ENCODE measurements at regions not wholly inside any gene's neighbourhood (a gene's known extent, or its start where the extent isn't known, plus 50 kb on each side); places are given as distances from the start of the nearest gene placed in this dataset.

- no peak for FAIRE-seq
Observed at GRCh38 chr13:33953781-33954180, 135.8 kb downstream of the RFC3 start.

- no peak for FAIRE-seq
Observed at GRCh38 chr13:33956346-33956745, 138.4 kb downstream of the RFC3 start.

- FAIRE-seq, result no peak
Observed at GRCh38 chr13:33957497-33957905, 139.6 kb downstream of the RFC3 start.

DNA sequence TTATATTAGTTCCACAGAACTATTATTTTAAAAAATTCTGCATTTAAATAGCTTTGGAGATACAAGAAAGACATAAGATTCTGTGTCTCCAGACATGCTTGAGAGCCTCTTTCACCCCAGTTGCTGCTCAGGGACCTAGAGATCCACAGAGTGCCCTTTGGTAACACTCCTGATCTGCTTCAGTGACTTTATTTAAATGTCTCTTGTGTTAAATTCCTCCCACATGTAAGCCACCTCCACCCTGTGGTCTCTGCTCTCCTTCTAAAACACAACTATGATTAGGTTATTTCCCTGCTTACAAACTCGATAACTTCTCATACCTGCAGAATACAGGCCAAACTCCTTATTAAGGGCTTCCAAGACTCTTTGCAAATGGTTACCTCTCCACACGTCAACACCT is 141.0 kb downstream of the RFC3 start:
- no peak for FAIRE-seq

DNA sequence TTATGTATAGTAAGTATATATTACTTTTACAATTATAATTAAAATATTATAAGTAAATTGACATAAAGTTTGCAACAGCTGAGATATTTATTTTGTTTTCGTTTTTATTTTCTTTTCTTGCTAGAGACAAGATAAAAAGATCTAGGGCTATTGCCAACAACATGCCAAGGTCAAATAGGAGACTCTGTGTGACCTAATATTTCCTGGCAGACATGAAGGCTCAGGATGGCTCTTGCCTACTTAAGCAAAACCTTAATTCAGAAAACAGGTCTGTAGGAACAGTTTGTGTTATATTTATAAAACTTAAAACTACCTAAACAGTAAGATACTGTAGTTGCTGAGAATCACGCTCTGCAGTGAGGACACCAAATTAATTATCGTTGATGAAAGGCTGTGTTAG is 145.2 kb downstream of the RFC3 start:
- no peak for FAIRE-seq

- FAIRE-seq, result no peak
Observed at GRCh38 chr13:33963895-33964294, 145.9 kb downstream of the RFC3 start.

- no peak for FAIRE-seq
Observed at GRCh38 chr13:33968520-33969507, 150.9 kb downstream of the RFC3 start.

DNA sequence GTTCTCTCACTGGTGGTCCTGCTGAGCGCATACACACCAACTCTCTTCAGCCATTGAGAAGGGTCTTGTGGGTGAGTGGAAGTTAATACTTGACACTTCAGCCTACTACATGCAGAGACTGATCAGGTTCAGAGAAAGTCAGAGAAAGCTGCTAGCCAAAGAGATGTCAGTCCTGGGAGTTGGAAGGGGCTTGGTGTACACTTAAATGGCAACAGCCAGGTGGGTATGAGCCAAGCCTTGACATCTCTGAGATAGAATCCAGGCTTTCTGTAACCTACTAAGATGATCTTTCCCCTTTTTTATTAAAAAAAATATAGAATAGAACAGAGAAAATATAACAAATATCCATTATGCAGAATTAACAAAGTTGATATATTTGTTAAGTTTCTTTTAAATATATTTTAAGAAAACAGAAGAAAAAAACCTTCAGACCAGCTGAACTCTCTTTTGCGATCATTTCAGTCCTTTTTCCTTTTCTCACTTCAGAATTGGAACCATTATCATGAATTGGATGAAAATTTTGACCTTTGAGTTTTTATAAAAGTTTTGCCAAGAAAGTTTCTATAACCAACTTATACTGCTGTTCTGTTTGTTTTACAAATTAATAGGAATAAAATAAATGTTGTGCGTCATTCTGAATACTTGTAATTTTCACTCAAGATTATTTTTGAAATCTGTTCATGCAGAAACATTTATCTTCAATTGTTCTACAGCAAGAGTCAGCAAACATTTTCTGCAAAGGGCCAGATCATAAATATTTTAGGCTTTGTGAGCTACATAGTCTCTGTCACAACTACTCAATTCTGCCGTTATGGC is 153.0 kb downstream of the RFC3 start:
- no peak for FAIRE-seq

- FAIRE-seq, result no peak
Observed at GRCh38 chr13:33971562-33971819, 153.5 kb downstream of the RFC3 start.

- no peak for FAIRE-seq
Observed at GRCh38 chr13:33973194-33973593, 155.2 kb downstream of the RFC3 start.

GRCh38 chr13:33976965-33977364 is 159.0 kb downstream of the RFC3 start:
- no peak for FAIRE-seq

DNA sequence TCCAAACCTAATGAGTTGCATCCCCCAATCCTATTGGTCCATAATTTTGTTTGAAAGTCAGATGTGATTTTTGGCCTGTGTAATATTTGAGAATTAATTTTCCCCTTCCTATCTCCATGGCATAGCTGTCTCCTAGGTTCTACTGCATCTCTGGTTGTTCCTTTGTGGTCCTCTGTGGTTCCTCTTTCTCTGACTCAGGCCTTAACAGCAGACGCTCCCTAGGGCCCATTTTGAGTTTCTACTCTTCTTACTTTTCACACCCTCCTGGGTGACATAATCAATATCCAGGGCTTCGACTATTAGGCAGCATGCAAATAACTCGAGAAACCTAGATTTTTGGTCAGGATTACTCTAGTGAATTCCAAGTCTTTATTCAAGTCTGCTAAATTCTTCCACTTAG is 160.7 kb downstream of the RFC3 start:
- FAIRE-seq, result no peak

DNA sequence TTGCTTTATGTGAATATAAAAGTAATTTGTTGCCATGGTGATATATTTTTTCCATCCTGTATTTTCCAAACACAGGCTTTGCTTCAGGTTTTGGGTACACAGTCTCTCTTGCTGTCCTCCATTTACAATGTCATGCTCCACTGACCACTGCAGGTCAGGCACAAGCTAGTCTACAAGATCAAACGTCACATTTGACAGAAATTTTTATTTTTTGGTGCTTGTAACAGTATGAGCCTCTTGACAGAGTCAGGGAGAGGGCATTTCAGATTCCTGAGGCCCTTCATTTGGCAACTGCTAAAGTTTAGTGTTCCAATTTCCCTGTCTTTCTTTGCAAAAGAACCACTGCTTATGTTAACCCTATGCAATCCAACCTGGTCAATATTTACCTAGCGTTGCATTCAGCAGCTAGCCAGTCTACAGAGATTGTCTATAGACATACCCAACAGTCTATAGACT is 175.0 kb downstream of the RFC3 start:
- no peak for FAIRE-seq

GRCh38 chr13:33994198-33994597 is 176.2 kb downstream of the RFC3 start:
- FAIRE-seq, result no peak

- no peak for FAIRE-seq
Observed at GRCh38 chr13:33994826-33995502, 177.0 kb downstream of the RFC3 start.

- no peak for FAIRE-seq
Observed at GRCh38 chr13:33996636-33997035, 178.7 kb downstream of the RFC3 start.

DNA sequence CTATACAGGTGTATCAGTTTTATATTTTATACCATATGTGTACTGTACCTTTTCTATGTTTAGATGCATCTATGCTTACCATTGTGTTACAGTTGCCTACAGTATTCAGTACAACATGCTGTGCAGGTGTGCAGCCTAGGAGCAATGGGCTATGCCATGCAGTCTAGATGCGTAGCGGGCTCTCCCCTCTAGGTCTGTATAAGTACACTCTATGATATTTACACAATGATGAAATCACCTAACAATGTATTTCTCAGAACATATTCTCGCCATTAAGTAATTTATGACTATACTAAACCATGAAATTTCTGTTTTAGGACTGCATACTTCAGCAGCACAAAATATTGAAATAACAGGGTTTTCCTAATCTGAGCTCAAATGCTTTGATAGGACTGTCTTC is 179.6 kb downstream of the RFC3 start:
- FAIRE-seq, result no peak

GRCh38 chr13:33999811-34000605 is 182.1 kb downstream of the RFC3 start:
- FAIRE-seq, result no peak

DNA sequence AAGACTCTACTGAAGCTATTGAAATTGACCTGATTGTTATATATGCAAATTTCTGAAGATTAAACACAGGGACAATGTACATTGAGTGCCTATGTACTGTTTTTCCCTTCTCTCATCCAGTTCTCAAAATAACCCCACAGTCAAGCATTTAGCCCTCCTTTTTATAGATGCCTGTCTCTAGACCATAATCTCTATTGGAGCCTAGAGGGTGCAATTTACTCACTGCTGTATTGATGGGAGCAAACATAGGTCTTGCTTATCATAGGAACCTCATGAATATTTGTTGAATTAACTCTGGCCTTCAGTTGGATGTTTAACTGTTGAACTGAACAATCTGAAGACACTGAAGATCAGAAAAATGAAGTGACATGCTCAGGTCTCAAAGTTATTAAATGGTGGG is 183.0 kb downstream of the RFC3 start:
- no peak for FAIRE-seq

GRCh38 chr13:34001389-34001788 is 183.4 kb downstream of the RFC3 start:
- FAIRE-seq, result no peak

DNA sequence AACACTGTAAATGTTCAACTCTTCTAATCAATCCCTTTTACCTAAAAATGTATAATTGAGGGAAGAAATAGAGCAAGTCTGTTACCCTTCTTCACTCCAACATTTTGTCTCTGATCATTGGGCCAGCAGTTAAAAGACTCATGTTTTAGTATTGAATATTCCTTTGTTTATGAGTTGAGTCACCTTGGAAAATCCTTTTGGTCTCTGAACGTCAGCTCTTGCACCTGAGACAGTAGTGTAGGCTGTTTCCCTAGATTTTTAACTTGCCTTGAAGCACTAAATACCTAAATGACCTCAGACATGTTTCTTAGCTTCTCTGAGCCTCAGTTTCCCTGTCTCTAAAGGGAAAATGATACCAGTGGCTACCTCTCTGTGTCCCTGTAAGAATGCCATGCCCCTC is 184.2 kb downstream of the RFC3 start:
- no peak for FAIRE-seq

GRCh38 chr13:34002924-34003323 is 185.0 kb downstream of the RFC3 start:
- FAIRE-seq, result no peak

GRCh38 chr13:34003656-34004055 is 185.7 kb downstream of the RFC3 start:
- no peak for FAIRE-seq
